HEK293 (cell line): ENCODE measurements at regions not wholly inside any gene's neighbourhood (a gene's known extent, or its start where the extent isn't known, plus 50 kb on each side); places are given as distances from the start of the nearest gene placed in this dataset.

Experiments used
- ZNF138 ChIP-seq: fragments of 450-650 bp; formaldehyde crosslinking; IDR thresholded peaks from 2 replicates; pipeline ENCODE4 v1.5.1; 2016; ENCODE audit warnings: missing biosample characterization, missing genetic modification characterization, borderline replicate concordance
- ZNF24 ChIP-seq: fragments of 450-650 bp; formaldehyde crosslinking; IDR thresholded peaks from 2 replicates; pipeline ENCODE4 v1.5.1; 2016; ENCODE audit warnings: missing biosample characterization, missing genetic modification characterization
- ZNF501 ChIP-seq: fragments of 450-650 bp; formaldehyde crosslinking; IDR thresholded peaks from 2 replicates; pipeline ENCODE4 v1.5.1; 2016; ENCODE audit warnings: missing biosample characterization, missing genetic modification characterization
- ZXDB ChIP-seq: fragments of 450-650 bp; formaldehyde crosslinking; IDR thresholded peaks from 2 replicates; pipeline ENCODE4 v1.5.1; 2016; ENCODE audit warnings: missing biosample characterization, missing genetic modification characterization

GRCh38 chr3:113063126-113063894 lies 72.5 kb downstream of the GTPBP8 start:
- TF ChIP-seq ZNF24 (no peak), ZNF501 (tag by site-specific recombination) (no peak), ZNF138 (tag by site-specific recombination) (no peak), ZXDB (tag by site-specific recombination) (no peak)
